GM21529 (cell line): ENCODE measurements at regions not wholly inside any gene's neighbourhood (a gene's known extent, or its start where the extent isn't known, plus 50 kb on each side); places are given as distances from the start of the nearest gene placed in this dataset.
"Not testable (repeated sequence)": the region's sequence is repeated elsewhere in the genome, so short reads cannot be mapped to it uniquely, and the experiment has no call there.

Experiments used
- ATAC-seq: cut with Tn5 transposase; IDR thresholded peaks from one replicate; pipeline ENCODE4 v1.9.1; 2021; ENCODE audit not compliant: unreplicated experiment

DNA sequence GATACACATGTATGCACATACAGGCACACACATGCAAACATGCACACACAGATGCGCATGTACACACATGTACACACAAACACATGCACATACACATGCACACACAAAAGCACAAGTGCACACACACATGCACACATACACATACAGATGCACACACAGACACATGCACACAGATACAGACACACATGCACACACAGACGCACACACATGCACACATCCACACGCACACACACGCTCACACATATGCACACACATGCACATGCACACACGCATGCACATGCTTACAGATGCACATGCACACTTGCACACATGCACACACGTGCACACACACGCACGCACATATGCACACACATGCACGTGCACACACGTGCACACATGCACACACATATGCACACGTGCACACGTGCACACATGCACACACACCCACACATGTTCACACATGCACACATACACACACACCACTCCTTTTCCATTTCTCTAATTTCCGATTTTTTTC, 283.8 kb upstream of the FRG2C start:
- ATAC-seq = no peak

DNA sequence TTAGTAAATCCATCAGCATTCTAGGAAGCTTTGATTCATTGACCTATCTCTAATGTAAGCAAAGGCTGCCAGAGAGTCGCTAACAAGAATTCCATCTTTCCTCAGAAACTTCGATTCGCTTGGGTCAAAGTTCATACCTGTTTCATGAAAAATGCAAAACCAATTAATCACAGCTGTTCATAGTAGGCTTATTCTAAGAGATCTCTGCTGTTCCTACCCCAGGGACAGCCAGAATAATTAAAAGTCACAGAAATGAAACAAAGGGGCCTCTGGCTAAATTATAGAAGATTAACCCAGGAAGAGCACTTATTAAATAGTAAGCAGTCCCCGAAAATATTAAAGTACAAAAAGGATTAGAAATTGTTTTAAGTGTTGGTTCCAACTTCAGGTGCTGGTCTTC, 280.1 kb upstream of the FRG2C start:
- ATAC-seq = not testable (repeated sequence)

GRCh38 chr3:75388486-75389124, 275.5 kb upstream of the FRG2C start:
- ATAC-seq = not testable (repeated sequence)

DNA sequence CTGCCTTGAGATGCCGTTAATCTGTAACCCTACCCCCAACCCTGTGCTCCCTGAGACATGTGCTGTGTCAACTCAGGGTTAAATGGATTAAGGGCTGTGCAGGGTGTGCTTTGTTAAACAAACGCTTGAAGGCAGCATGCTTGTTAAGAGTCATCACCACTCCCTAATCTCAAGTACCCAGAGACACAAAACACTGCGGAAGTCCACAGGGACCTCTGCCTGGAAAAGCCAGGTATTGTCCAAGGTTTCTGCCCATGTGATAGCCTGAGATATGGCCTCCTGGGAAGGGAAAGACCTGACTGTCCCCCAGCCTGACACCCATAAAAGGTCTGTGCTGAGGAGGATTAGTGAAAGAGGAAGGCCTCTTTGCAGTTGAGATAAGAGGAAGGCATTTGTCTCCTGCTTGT, 270.8 kb upstream of the FRG2C start:
- ATAC-seq = not testable (repeated sequence)

- ATAC-seq = not testable (repeated sequence)
These were observed 270.0 kb upstream of the FRG2C start for GRCh38 chr3:75394102-75394501.

DNA sequence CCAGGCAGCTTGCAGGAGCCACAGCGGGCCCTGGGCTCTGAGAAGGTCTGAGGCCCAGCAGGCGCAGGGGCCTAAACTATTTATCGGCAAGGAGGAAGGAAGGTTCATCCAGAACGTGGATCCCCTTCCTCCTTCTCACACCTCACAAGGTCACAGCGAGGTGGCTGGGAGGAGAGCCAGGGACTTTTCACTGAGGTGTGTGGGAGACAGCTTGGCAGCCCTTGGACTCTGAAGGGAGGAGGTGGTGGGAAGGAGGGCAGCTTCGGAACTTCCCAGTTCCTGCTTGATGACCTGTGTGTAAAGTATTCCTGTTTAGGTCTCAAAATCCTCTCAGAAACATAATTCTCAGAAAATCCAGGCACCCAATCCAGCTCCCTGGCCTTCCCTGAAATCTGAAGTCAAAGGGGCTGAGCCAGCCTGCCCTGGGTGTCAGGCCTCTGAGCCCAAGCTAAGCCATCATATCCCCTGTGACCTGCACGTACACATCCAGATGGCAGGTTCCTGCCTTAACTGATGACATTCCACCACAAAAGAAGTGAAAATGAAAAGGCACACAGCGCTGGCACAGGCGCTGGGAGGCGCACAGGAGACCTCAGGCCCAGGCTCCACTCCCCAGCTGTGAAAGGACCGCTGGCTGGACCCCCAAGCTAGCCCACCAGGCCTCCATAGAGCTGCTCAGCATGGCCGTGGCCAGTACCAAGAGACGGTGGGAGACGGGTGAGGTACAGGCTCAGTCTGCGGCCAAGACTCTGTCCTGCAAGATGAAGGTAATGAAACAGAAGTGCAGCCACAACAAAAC, 269.4 kb upstream of the FRG2C start:
- ATAC-seq = not testable (repeated sequence)

- ATAC-seq = no peak
These were observed 268.4 kb upstream of the FRG2C start for GRCh38 chr3:75395580-75396315.

GRCh38 chr3:75396316-75396802, 267.8 kb upstream of the FRG2C start:
- ATAC-seq = no peak

GRCh38 chr3:75397486-75397885, 266.6 kb upstream of the FRG2C start:
- ATAC-seq = not testable (repeated sequence)

DNA sequence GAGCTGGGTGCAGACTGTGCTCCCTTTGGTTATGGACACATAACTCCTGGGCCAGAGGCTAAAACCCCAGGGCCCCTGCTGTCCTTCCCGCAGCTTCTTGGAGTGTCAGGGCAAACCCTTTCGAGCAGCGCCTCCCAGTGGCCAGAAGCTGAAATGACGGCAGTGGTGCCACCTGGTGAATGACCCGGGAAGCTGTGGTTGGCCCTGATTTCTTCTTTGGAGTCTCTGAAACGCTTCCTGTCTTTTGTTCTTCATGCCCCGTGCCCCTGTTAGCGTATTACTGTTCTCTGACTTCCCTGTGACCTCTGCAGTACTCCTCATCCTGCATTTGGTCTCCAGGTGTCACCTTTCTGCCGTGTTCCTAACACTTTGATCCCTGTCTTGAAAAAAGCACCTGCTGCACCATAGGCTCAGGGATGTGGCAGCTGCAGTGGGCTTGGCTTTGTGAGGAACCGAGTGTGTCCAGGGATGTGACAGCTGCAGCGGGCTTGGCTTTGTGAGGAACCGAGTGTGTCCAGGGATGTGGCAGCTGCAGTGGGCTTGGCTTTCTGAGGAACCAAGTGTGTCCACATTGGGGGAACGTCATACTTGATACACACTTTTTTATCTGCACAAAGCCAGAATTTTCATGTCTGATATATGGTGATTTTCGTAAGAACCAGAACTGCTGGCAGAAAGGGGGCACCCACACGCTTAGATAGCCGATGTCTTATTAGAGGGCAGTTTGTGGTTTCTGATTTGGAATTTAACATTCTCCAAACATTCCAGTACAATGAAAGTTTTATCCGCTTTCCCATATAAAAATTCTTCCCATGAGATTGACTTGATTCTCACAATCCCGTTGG, 241.8 kb upstream of the FRG2C start:
- not testable (repeated sequence) for ATAC-seq

GRCh38 chr3:75425379-75425778, 238.7 kb upstream of the FRG2C start:
- ATAC-seq = not testable (repeated sequence)

GRCh38 chr3:75427486-75427885, 236.6 kb upstream of the FRG2C start:
- ATAC-seq = not testable (repeated sequence)

GRCh38 chr3:75427906-75428305, 236.2 kb upstream of the FRG2C start:
- not testable (repeated sequence) for ATAC-seq

- not testable (repeated sequence) for ATAC-seq
These were observed 234.4 kb upstream of the FRG2C start for GRCh38 chr3:75429561-75430220.

GRCh38 chr3:75430406-75430805, 233.7 kb upstream of the FRG2C start:
- not testable (repeated sequence) for ATAC-seq

DNA sequence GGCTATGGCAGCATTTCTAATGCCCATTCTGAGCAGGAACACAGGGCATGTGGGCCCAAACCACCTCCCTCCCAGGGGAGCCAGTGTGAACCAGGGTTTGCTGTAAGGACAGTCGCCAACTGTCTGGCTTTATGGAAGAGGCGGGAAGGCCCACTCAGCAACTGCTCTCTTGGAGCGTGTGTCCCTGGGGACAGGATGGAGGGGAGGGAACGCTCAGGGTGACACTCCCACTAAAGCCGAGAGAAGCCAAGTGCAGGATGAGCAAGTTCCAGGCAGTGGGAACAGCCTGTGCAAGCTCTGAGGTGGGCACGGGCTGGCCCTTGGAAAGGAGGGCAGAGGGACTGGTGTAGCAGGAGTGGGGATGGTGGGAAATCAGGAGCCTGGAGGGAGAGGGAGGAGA, 233.0 kb upstream of the FRG2C start:
- ATAC-seq = not testable (repeated sequence)

DNA sequence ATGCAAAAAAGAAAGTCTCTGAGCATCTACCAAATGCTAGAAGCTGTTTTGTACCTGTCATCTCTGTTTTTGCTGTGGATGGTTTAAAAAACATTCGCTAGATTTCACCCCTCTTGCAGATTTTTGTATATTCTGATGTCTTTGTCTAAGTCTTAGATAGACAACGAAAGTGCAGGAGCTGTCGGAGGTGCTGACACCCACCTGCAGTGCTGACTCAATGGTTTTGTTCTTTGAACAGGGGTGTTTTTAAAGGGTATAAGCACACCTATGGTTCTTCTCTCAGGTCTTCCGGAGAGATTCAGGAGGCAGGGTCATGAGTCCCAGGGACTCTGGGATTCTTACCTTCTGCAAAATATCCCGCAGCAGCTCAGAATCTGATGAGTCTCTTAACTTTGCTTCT, 231.7 kb upstream of the FRG2C start:
- ATAC-seq = not testable (repeated sequence)

DNA sequence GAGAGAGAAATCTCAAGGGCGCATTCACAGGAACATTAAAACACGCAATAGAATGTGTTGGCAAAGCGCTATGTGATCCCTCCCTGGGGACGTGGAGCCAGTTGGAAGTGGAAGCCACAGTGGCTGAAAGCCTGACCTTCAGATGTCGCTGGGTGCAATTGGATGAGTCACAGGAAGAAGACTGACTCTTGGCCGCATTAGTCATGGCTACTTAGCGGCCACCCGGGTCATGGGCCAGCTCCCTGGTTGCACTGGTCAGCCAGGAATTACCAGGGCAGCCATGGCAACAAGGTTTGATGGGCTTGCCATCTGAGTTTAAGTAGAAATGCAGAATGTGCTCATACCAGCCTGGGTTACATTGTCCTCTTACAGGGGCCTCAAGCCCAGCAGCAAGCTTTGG, 231.2 kb upstream of the FRG2C start:
- ATAC-seq = not testable (repeated sequence)

- ATAC-seq = not testable (repeated sequence)
These were observed 230.8 kb upstream of the FRG2C start for GRCh38 chr3:75433295-75433694.
